HG03439 (cell line): ENCODE measurements at regions not wholly inside any gene's neighbourhood (a gene's known extent, or its start where the extent isn't known, plus 50 kb on each side); places are given as distances from the start of the nearest gene placed in this dataset.
"Not testable (repeated sequence)": the region's sequence is repeated elsewhere in the genome, so short reads cannot be mapped to it uniquely, and the experiment has no call there.

Experiments
- ATAC-seq: cut with Tn5 transposase; IDR thresholded peaks from one replicate; pipeline ENCODE4 v1.9.1; 2021; ENCODE audit warnings: mild to moderate bottlenecking, moderate library complexity; ENCODE audit not compliant: unreplicated experiment

DNA sequence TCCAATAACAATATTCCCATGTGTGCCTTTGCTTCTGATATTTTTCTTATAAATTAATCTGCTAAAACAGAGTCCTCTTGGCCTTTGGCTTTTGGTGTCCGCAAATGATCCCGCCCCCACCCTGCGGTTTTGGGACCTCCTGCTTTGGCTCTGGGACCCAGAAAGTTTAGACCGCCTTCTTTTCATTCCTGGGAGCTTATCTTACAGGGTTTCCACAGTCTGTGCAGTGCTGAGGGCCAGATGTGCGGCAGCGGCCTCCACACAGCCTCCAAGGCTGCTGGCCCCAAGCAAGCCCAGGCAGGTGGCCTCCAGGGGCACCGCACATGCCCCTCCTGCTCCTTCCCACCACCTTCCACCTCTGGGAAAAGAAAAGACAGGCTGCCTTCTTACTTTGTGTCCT is 191.5 kb downstream of the ERCC6L2 start:
- ATAC-seq: no peak

DNA sequence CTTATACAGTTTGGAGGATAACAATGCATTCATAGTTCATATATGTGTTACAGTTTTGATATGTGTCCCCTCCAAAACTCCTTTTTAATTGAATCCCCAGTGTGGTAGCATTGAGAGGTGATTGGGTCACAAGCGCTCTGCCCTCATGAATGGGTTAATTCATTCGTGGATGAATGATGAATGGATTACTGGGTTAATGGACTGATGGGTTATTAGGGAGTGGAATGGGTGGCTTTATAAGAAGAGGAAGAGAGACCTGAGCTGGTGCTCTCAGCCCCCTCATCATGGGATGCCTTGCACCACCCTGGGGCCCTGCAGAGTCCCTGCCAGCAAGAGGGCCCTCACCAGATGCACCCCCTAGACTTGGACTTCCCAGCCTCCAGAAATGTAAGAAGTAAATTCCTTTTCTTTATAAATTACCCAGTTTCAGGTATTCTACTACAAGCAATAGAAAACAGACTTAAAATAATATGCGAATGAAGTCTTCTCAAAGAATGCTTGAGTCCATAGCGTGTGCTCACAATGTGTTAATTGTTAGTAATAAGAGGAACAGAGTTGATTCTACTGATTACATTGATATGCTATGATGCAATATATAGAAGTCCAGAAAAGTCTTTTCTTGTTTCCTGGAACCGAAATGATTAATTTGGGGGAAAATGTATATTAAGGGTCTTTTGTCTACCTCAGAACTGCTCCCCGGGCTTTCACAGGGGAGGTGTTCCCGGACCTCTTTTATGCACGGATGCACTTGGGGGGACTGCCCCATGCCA is 190.2 kb downstream of the ERCC6L2 start:
- ATAC-seq: no peak

DNA sequence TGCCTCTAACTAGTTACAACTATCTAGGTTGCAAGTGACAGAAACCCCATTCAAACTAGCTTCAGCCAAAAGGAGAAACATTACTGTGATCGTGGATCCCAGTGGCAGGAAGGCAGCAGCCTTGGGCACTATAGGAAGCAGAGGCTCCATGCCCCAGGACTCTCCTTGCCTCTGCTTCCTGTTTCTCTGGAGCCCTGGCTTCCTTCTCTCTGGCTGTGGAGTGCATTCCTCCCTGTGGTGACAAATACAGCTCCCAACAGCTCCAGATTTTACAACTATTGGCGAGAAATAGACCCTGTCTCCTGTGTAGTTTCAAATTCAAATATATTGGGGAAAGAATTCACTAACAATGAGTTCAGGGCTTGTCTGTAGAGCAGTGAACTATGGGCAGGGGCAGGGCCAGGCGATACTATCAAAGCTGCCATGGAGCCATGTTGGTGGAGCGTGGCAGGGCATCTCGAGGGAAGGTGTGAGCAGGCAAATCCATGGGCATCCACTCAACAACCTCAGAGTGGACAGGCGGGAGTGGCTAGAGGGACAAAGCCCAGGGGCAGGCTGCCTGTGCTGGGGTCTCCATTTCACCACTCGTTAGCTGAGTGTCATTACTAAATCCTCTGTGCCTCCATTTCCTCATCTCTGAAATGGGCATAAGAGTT is 189.5 kb downstream of the ERCC6L2 start:
- no peak for ATAC-seq

DNA sequence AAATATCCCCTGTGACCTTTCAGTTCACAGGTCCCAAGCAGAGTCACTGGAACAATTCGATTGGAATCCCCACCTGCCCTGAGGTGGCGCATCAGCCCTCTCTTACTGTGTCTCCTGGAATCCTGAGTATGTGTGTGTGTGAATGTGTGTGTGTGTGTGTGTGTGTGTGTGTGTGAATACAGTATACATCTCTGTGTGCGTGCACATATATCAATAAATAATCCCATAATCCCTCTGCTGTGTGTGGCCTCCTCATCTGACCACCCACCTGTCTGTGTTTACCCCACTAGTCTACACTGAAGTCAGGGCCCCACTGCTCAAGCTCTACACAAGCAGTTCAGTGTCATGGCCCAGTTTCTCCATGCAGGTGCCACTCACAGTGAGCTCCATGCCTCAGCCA is 187.4 kb downstream of the ERCC6L2 start:
- no peak for ATAC-seq

DNA sequence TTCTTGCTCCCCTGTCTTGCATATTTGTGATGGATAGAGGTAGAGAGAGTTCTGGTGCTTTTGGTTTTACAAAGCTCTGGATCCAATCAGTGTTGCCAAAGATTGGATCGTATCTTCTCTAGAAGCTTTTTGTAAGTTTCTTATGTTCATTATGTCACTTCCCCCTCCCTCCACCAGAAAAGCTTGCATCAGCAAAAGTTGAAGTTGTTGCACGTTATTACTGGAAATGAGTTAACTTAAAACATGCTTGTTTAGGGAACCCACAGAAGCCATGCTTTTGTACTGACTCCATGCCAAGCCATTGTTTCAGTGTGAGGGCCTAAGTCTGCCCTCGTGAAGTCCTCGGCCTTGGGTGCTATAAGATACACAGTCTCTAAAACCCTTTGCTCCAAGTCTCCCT is 186.5 kb downstream of the ERCC6L2 start:
- no peak for ATAC-seq

DNA sequence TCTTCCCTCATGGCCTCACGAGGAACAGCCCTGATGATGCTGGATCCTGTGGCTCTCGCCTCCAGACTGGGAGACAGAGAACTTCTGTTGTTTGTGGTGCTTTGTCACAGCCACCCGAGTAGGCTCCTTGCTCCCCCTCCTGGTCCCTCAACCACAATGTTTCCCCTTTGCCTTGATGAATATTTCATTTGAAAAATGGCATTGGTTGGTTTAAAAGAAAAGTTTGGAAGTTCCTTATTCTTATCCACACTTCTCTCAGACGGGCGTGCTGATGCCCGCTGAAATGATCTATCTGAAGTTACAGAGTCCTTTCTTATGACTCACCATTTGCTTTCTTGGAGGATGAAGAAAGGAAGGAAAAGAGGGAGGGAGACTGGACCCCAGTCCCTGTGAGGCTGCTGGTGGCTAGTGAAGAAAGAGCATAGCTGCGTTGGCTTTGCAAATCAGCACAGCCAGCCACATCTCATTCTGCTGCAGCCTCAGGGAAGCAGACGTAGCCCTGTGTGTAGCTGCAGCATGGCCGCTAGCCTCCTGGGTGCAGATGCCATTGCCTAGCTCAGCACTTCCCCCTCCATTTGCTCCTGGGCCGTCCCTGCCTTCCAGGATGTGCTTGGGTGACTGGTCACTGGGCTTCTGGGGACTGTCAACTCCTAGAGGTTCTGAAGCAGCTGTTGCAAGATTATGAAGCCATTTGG is 185.9 kb downstream of the ERCC6L2 start:
- ATAC-seq: no peak

DNA sequence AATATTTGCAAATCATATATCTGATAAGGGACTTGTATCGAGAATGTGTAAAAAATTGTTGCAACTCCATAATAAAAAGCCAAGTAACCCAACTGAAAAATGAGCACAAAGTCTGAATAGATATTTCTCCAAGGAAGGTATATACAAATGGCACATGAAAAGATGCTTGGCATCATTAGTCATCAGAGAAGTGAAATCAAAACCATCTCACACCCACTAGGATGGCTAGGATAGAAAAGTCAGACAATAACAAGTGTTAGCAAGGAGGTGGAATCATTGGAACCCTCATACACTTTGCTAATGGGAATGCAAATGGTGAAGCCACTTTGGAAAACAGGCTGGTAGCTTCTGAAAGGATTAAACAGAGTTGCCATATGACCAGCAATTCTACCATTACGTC is 182.7 kb downstream of the ERCC6L2 start:
- ATAC-seq: no peak

DNA sequence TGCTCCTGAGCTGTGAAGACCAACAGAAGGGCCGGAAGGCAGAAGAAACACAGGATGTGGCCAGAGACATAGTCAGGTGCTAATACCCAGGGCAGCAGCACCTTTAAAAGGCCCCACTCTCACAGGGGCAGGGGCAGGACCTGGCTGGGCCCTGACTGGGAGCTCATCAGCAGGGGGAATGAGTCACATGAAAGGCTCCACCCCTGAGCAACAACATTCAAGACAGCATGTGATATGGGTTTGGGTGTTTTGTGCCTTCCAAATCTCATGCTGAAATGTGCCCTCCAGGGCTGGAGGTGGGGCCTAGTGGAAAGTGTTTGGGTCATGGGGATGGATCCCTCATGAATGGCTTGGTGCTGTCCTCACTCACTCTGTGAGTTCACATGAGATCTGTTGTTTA is 181.7 kb downstream of the ERCC6L2 start:
- no peak for ATAC-seq

DNA sequence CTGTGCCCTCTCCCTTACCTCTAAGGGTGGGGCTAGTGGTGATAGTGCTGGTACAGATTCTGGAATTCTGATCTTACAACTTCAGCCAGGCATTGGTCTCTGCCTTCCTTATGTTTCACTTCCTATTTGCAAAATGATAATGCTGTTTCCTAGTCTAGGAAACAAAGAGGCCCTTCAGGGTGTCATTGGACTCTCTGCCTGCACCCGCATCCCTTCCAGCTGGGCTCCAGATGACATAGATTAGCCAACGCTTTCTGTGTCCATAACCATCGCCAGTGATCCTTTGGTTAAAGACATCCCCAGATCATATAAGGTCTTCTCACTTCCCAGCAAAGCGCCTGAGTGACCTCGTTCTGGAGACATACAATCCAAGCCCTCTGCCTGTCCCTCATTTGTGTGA is 180.7 kb downstream of the ERCC6L2 start:
- no peak for ATAC-seq

DNA sequence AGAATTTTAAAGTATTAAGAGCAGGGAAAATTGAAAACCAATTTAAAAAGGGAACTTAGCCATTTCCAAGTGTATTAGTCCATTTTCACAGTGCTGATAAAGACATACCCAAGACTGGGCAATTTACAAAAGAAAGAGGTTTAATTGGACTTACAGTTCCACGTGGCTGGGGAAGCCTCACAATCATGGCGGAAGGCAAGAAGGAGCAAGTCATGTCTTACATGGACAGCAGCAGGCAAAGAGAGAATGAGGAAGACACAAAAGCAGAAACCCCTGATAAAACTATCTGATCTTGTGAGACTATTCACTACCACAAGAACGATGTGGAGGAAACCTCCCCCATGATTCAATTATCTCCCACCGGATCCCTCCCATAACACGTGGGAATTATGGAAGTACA is 178.8 kb downstream of the ERCC6L2 start:
- ATAC-seq: not testable (repeated sequence)

DNA sequence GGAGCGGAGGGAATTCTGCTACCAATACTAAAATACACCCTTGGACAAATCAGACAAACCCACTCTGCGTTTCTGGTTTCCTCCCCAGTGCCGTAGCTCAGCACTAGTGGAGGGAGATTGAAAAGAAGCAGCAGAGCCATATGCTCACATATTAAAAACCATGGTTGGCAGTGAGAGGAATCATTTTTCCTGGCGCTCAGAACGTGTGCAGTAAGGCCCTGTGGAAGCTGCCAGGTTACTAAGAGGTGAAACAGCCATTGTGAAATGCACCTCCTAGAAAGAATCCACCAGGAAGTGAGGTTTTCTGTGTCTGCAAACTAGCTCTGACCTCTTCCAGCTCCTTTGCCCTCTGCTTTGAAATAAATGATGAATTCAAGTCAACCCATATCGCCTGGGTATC is 177.2 kb downstream of the ERCC6L2 start:
- ATAC-seq: no peak

DNA sequence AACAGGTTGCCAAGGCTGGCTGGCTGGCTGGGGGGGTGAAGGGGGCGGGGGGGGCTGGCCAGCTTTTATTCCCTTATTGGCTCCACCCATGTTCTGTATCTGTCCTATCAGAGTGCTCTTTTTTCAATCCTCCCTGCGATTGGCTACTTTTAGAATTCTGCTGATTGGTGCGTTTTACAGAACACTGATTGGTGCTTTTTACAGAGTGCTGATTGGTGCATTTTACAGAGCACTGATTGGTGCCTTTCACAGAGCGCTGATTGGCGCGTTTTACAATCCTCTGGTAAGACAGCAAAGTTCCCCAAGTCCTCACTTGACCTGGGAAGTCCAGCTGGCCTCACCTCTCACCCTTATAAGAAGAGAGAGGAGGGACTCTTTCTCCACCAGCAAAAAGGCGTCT is 175.9 kb downstream of the ERCC6L2 start:
- no peak for ATAC-seq

DNA sequence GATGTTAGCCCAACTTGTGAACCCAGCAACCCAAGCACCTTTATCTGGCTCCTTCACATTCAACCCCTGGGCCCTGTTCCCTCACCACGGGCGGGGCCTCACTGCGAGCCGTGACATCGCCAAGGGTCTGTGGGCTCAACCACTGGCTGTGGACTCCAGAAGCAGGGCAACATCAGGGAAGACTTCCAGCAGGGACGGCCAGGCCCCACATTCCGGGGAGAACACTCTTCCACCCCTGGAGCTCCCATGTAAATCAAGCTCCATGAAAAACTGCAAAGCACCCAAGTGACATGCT is 175.3 kb downstream of the ERCC6L2 start:
- no peak for ATAC-seq

DNA sequence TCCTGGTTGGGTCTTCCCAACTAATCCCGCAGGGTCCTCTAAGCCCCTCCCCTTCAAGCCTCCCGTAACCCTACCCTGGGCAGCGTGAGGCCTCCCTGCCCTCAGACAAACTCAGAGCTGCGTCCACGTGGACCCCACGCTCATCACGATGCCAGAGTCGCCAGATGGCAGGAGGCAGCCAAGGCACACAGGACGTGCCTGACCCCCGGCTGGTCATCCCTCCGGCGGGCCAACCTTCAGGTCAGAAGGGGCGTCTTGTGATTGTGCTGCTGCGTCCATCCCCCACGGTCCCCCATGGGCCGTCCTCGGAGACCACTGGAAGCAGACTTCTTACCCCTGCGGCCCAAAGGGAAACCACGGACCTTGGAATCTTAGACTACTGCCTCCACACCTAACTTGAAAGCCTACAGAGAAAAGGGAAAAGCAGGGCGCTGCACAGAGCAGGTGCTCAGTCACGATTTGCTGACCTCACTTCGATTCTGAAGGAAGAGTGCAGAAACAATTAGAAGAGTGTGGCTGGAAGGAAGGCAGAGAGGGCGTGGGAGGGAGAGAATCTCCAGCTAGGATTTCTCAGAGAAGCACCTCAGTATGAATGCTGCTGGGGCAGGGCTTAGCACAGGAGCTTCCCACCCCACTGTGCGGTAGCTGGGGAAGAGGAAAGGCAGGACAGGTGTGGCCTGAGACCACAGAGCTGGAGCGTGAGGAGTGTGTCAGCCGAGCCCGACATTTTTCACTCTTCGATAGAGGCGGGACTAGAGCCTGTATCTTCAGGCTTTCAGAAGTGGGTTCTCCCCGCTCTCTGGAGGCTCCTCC is 174.8 kb downstream of the ERCC6L2 start:
- no peak for ATAC-seq

DNA sequence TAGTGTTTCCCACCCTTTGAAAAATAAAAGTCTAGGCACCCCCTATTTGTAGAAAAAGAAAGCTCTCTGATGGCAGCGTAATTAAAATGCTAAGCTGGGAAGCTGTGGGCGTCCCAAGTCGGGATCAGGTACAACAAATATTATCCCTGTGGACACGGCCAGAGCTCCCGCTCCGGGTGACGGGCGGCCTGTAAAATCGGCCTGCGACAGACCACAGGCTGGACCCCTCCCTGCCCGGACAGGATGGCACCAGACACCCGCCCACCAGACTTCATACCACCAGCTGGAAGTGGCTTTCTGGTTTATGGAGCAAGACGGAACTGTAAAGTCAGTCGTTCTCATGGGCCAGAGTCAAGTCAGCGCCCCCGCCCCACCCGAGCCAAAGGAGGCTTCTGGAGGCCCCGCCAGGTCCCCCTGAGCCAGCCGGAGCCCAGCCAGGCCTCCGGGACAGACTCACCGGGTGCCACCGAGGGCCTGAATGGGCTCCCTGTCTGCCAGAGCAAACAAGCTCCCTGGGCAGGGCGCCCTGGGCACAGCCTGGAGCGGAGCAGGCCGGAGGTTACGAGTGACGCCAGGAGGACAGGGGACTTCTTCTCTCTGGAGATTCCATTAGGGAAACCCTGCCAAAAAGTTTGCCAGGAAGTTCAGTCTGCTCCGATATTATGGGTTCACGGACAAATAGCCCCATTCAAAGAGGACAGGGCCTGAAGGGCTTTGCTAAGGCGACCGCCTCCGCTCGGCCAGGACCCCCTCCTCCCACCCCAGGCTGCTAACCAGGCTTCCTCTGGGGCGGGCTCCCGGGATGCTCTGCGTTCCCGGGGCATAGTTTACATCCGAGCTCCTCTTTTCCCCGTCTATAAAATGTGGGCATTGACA is 173.7 kb downstream of the ERCC6L2 start:
- no peak for ATAC-seq

DNA sequence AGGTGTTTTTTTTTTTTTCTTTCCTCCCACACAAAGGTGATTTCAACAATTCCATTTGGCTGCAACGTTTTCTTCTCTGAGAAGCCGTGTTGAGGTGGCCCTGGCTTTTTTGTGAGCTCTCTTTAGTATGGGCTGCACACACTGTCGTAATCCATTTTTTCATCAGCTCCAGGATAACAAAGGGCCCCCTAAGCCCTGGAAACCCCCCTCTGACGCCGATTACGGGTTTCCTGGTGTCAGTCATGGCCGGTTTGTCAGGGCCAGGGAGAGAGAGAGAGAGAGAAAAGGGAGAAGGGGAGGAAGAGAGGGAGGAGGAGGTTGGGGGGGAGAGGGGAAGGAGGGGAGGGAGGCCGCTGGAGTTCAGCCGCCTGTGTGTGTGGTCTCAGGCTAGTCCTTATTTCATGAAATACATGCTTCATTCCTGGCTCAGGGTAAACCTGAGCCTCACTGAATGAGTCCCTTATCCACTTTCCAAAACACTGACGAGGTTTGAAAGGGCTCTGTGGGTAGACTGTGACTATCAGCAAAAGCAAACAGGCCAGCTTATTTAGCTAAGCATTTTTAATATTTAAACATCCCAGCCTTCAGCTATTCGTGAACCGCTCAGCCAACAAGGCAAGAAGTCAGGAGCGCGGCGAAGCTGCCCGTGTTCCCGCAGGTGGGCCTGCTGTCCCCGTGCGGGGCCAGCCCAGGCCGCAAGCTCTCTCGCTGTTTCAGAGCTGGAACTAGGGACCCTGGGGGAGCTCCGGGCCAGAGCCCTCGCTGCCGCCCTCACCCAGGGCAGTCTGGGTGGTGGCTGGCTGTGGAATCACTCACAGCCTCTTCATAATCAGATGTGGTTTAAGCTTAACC is 172.8 kb downstream of the ERCC6L2 start:
- no peak for ATAC-seq

DNA sequence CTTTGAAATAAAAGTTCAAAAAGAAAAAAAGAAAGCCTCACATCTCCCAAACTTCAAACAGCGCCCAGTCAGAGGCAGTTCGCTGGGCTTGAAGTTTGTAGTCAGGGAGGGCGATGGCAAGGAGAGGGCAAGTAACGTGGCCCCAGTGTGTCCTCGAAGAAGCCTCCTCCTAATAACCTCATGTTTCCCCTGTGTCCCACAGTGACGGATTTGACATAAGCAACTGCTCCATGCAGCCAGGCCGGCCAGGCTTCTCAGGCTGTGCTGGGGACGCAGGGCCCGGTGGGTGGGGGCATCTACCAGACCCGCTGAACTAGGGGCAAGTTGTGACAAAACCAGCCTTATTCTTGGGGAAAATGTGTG is 172.2 kb downstream of the ERCC6L2 start:
- ATAC-seq: no peak

DNA sequence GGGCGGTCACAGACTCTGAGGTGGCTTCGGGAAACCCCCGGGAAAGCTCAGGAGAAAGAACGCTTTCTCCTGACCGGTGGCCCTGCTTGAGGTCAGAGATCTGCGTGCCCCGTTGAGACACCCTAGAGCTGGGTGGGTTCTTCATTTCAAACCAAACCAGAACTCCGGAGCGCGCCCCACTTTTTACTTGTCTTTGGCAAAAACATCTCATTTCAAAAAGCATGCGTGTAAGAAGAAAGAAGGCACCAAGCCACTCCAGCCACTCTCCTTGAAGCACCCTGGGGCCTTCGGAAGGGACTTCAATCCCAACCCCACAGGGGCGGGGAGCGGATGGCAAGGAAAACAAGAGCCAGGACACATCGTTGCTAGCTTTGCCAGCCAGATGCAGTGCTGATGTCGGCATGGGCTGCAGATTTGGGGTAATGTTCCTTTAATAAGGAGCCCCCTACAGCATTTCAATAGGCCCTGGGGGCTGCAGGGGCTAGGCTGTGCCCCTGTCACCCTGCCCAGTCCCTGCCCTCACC is 171.7 kb downstream of the ERCC6L2 start:
- ATAC-seq: no peak

DNA sequence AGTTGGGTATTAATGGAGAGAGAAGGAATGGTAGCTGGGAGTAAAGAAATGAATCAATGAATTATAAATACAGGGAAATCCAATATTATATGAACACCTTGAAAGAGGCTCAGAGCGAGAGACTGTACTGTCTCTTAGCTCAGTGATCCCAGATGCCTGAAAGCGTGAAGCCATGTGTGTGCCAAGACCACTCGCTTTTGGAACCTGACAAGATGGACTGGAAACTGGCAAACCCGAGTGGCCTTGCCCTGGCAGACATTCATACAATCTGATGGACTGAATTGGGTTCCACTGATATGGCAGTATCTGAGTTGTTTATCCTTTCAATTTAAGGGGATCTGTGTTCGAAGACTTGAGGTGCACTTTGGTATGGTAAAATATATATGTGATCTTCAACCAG is 170.3 kb downstream of the ERCC6L2 start:
- ATAC-seq: no peak
